Caco-2 (cell line): ENCODE measurements at regions not wholly inside any gene's neighbourhood (a gene's known extent, or its start where the extent isn't known, plus 50 kb on each side); places are given as distances from the start of the nearest gene placed in this dataset.

Source experiments
- BruUV-seq: library from RNA; stranded (reverse); fragments of 400-500 nt; replicated peaks from 2 replicates; lab custom pipeline; 2021; lab: Mats Ljungman, UMichigan
- CTCF ChIA-PET: fragments of 300-600 bp; sonication (Branson Sonifier 250); formaldehyde crosslinking; loops from one replicate; lab custom pipeline; 2022; ENCODE audit warnings: antibody characterized with exemption; lab: Charles Lee
- POLR2A ChIA-PET: fragments of 300-600 bp; sonication (Branson Sonifier 250); formaldehyde crosslinking; loops from one replicate; lab custom pipeline; 2022; ENCODE audit warnings: antibody characterized with exemption; lab: Charles Lee
- DNase-seq, 2 experiments: peaks; one replicate each; pipeline versions ENCODE4 v3.0.0 to v3.0.0-alpha.2; 2020 to 2022
- H3K27me3 ChIP-seq: replicated peaks from 2 replicates; pipeline ENCODE4 v1.6.0; 2011; ENCODE audit warnings: low read length; ENCODE audit not compliant: control insufficient read depth, insufficient read depth
- H3K36me3 ChIP-seq: 2 replicates; pipeline ENCODE4 v1.5.1; 2011; ENCODE audit warnings: low read length; ENCODE audit not compliant: control insufficient read depth, insufficient read depth
- H3K4me1 ChIP-seq: fragments of 250-450 bp; sonication (Bioruptor Pico); 2 replicates; pipeline ENCODE4 v1.5.1; 2020; ENCODE audit warnings: mild to moderate bottlenecking
- H3K4me3 ChIP-seq: 2 replicates; pipeline ENCODE4 v1.5.1; 2011; ENCODE audit warnings: low read depth, mild to moderate bottlenecking, control low read depth, low read length
- H3K9me3 ChIP-seq: fragments of 250-450 bp; sonication (Bioruptor Pico); 2 replicates; pipeline ENCODE4 v1.5.1; 2020; ENCODE audit warnings: mild to moderate bottlenecking, moderate library complexity
- H3K27ac Mint-ChIP-seq: one replicate; pipeline ENCODE4 v1.8.0; 2022; ENCODE audit warnings: mixed read lengths; ENCODE audit not compliant: unreplicated experiment
- H3K27me3 Mint-ChIP-seq: one replicate; pipeline ENCODE4 v1.8.0; 2022; ENCODE audit warnings: mixed read lengths; ENCODE audit not compliant: insufficient read depth, unreplicated experiment
- H3K36me3 Mint-ChIP-seq: one replicate; pipeline ENCODE4 v1.8.0; 2022; ENCODE audit warnings: mild to moderate bottlenecking, mixed read lengths; ENCODE audit not compliant: insufficient read depth, unreplicated experiment
- H3K4me1 Mint-ChIP-seq: one replicate; pipeline ENCODE4 v1.8.0; 2022; ENCODE audit warnings: low read depth, mixed read lengths; ENCODE audit not compliant: unreplicated experiment
- H3K4me3 Mint-ChIP-seq: one replicate; pipeline ENCODE4 v1.8.0; 2022; ENCODE audit warnings: mild to moderate bottlenecking, moderate library complexity, mixed read lengths; ENCODE audit not compliant: unreplicated experiment
- H3K9me3 Mint-ChIP-seq: one replicate; pipeline ENCODE4 v1.8.0; 2022; ENCODE audit warnings: mixed read lengths; ENCODE audit not compliant: unreplicated experiment
- intact Hi-C: fragments of 100-400 bp; cut with micrococcal nuclease; formaldehyde crosslinking; loops from one replicate; pipeline ENCODE4 v1.10.0; 2022; ENCODE audit not compliant: unreplicated experiment
- TF ChIP-seq, protein P1 (sequence below), 2 experiments: fragments of 200-600 bp in 1 of 2; IDR thresholded peaks; 1 replicate in 1 of 2; 2 replicates in 1 of 2; pipeline versions ENCODE4 v1.5.1 to v1.8.0; 2011 to 2022; ENCODE audit warnings: antibody characterized with exemption in 1 of 2, control low read depth in 1 of 2, inconsistent platforms in 1 of 2, low read depth in 1 of 2, low read length in 1 of 2, mild to moderate bottlenecking in 1 of 2, moderate library complexity in 1 of 2; ENCODE audit not compliant: insufficient read depth in 1 of 2, severe bottlenecking in 1 of 2, unreplicated experiment in 1 of 2

DNA sequence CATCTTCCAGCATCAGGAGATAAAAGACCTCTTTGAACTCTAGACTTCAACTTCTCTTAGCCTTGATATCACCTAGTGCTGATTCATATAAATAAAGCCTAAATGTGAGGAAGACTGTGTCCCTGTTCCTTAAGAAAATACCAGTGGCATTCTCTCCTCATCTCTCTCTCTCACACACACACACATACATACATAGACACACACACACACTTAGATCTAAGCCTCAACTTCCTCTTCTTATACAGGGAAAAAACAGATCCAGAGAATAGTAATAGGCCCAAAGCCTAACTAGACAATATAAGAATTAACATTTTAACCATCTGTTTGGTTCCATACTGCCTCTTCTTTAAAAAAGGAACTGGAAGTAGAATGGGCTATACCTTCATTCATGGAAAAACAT is 195.3 kb upstream of the NR4A3 start:
- Mint-ChIP-seq H3K9me3 (no peaks in the 10 kb centered on the region), H3K36me3 (no peaks in the 10 kb centered on the region), H3K4me1 (no peaks in the 10 kb centered on the region), H3K4me3 (no peak overlapping the region), H3K27me3 (no peaks in the 10 kb centered on the region), H3K27ac (no peak overlapping the region)
- TF ChIP-seq, protein P1, sequence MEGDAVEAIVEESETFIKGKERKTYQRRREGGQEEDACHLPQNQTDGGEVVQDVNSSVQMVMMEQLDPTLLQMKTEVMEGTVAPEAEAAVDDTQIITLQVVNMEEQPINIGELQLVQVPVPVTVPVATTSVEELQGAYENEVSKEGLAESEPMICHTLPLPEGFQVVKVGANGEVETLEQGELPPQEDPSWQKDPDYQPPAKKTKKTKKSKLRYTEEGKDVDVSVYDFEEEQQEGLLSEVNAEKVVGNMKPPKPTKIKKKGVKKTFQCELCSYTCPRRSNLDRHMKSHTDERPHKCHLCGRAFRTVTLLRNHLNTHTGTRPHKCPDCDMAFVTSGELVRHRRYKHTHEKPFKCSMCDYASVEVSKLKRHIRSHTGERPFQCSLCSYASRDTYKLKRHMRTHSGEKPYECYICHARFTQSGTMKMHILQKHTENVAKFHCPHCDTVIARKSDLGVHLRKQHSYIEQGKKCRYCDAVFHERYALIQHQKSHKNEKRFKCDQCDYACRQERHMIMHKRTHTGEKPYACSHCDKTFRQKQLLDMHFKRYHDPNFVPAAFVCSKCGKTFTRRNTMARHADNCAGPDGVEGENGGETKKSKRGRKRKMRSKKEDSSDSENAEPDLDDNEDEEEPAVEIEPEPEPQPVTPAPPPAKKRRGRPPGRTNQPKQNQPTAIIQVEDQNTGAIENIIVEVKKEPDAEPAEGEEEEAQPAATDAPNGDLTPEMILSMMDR (IDR thresholded peaks at IDR 0.05; ENCODE audit: insufficient read depth in 1 of 2, low read depth in 1 of 2, low read length in 1 of 2, severe bottlenecking in 1 of 2, unreplicated experiment in 1 of 2), result no peak
- no peaks in the 10 kb centered on the region for H3K36me3 ChIP-seq
- H3K27me3 ChIP-seq, result no peaks in the 10 kb centered on the region
- intact Hi-C loops, result loop anchor here (10.0 kb wide), 1 partner anchor 58 kb away; no protein-coding TSS in a partner anchor
- ChIA-PET POLR2A (no interaction called here), CTCF (no interaction called here)
- DNase-seq, result no peak
- H3K4me3 ChIP-seq, result no peak overlapping the region
- H3K4me1 ChIP-seq, result no peaks in the 10 kb centered on the region
- no TSS peak for BruUV-seq
- no peaks in the 10 kb centered on the region for H3K9me3 ChIP-seq

DNA sequence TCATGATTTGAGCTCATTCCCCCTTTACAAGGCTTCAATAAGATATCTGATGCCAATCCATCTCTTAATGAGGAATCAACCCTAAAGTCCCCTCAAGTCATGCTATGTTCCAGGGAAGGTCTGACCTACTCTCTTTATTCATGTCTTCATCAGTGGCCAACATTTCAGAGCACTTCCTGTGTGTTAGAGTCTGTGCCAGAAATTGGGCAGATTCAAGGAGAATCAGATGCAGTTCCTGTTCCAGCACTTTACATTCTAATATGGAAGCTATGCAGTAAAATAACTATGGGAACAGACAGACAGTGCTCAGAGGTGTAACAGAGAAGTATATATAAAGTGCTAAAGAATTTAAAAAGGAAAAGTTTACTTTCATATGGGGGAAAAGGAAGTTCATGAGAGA is 193.4 kb upstream of the NR4A3 start:
- no peak overlapping the region for H3K4me3 ChIP-seq
- no peaks in the 10 kb centered on the region for H3K9me3 Mint-ChIP-seq
- no TSS peak for BruUV-seq
- no peak overlapping the region for H3K4me3 Mint-ChIP-seq
- ChIA-PET POLR2A (no interaction called here), CTCF (no interaction called here)
- H3K9me3 ChIP-seq, result no peaks in the 10 kb centered on the region
- H3K27me3 Mint-ChIP-seq, result no peaks in the 10 kb centered on the region
- H3K36me3 ChIP-seq, result no peaks in the 10 kb centered on the region
- intact Hi-C loops, result loop anchor here (10.0 kb wide), 1 partner anchor 57 kb away; no protein-coding TSS in a partner anchor
- TF ChIP-seq, protein P1 (IDR thresholded peaks at IDR 0.05; ENCODE audit: insufficient read depth in 1 of 2, low read depth in 1 of 2, low read length in 1 of 2, severe bottlenecking in 1 of 2, unreplicated experiment in 1 of 2), result no peak
- no peak overlapping the region for H3K27ac Mint-ChIP-seq
- no peaks in the 10 kb centered on the region for H3K27me3 ChIP-seq
- no peak for DNase-seq
- no peaks in the 10 kb centered on the region for H3K36me3 Mint-ChIP-seq
- H3K4me1 Mint-ChIP-seq, result no peaks in the 10 kb centered on the region
- no peaks in the 10 kb centered on the region for H3K4me1 ChIP-seq

DNA sequence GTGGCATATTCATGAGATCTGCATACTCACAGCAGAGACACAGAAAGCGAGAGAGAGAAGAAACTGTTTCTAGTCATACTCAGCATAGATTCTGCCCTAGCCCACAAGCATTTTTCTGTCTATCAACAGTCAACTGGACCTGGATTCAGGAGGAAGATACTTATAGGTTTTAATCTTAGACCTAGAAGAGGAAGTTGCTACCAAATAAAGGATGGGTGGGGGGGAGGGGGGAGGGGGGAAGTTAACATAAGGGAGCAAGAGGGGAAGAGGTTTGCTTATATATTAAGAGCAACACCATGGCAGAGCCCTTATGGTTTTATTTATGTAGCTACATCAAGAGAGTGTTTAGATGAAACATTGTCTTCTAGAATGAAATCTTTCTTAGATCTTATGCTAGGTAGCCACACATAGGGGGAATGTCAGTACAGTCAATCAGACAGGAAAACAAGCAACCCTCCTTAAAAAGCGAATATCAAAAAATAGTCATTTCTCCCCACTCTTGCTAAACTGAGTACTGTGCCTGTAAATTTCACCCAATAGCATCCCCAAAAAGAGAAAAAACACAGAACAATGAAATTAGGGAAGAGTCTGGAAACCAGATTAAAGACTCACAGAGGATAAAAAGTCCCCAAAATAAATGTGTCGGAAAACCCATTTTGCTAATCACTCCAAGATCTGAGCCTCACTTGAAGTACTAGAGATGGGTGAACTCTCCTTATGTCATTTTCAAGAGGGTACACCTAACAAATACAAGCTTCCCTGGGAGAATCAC is 192.7 kb upstream of the NR4A3 start:
- H3K9me3 ChIP-seq, result no peaks in the 10 kb centered on the region
- POLR2A ChIA-PET, result no interaction called here
- Mint-ChIP-seq H3K9me3 (no peaks in the 10 kb centered on the region), H3K4me3 (no peak overlapping the region), H3K27ac (no peak overlapping the region), H3K36me3 (no peaks in the 10 kb centered on the region), H3K4me1 (no peaks in the 10 kb centered on the region), H3K27me3 (no peaks in the 10 kb centered on the region)
- DNase-seq, result no peak
- H3K36me3 ChIP-seq, result no peaks in the 10 kb centered on the region
- H3K4me1 ChIP-seq, result no peaks in the 10 kb centered on the region
- H3K27me3 ChIP-seq, result no peaks in the 10 kb centered on the region
- TF ChIP-seq, protein P1 (IDR thresholded peaks at IDR 0.05; ENCODE audit: insufficient read depth in 1 of 2, low read depth in 1 of 2, low read length in 1 of 2, severe bottlenecking in 1 of 2, unreplicated experiment in 1 of 2), result no peak
- CTCF ChIA-PET, result interaction anchor here (0.6 kb wide), 1 partner anchor 878 kb away, joined by 3 read pairs; no protein-coding TSS in a partner anchor
- H3K4me3 ChIP-seq, result no peak overlapping the region
- intact Hi-C loops, result loop anchor here (10.0 kb wide), 1 partner anchor 56 kb away; no protein-coding TSS in a partner anchor
- no TSS peak for BruUV-seq
